CD4-positive, CD25-positive, alpha-beta regulatory T cell (primary cell): ENCODE measurements at regions not wholly inside any gene's neighbourhood (a gene's known extent, or its start where the extent isn't known, plus 50 kb on each side); places are given as distances from the start of the nearest gene placed in this dataset.
"Not testable (repeated sequence)": the region's sequence is repeated elsewhere in the genome, so short reads cannot be mapped to it uniquely, and the experiment has no call there.

ENCODE experiments used
- ATAC-seq, 2 donors: fragments of 150-1000 bp; cut with Tn5 transposase; one replicate each; pipeline ENCODE4 v1.10.0; 2021; ENCODE audit warnings: low read depth in 2 of 2, moderate number of reproducible peaks in 2 of 2, moderate library complexity in 1 of 2
- DNase-seq, 3 donors: peaks; one replicate each; pipeline versions ENCODE4 v3.0.0 to v3.0.0-alpha.2; 2012 to 2022; ENCODE audit warnings: mixed read lengths in 1 of 3
- H3K27ac ChIP-seq: one replicate; pipeline ENCODE4 v1.7.0; 2013; ENCODE audit warnings: mild to moderate bottlenecking, low read length; ENCODE audit not compliant: insufficient read depth, poor library complexity, severe bottlenecking
- H3K27me3 ChIP-seq: one replicate; pipeline ENCODE4 v1.7.0; 2013; ENCODE audit warnings: low read length; ENCODE audit not compliant: control insufficient read depth, insufficient read depth
- H3K36me3 ChIP-seq: one replicate; pipeline ENCODE4 v1.7.0; 2013; ENCODE audit warnings: mild to moderate bottlenecking, low read length, moderate library complexity; ENCODE audit not compliant: control insufficient read depth, insufficient read depth
- H3K4me1 ChIP-seq: 2 replicates; pipeline ENCODE4 v1.7.0; 2013; ENCODE audit warnings: mild to moderate bottlenecking, low read length; ENCODE audit not compliant: insufficient read depth, control insufficient read depth, poor library complexity, severe bottlenecking
- H3K4me3 ChIP-seq: one replicate; pipeline ENCODE4 v1.7.0; 2013; ENCODE audit warnings: low read depth, mild to moderate bottlenecking, low read length, moderate library complexity
- H3K9me3 ChIP-seq, 2 experiments: 1 replicate in 1 of 2; 2 replicates in 1 of 2; pipeline ENCODE4 v1.7.0; 2013; ENCODE audit warnings: low read length in 2 of 2, mild to moderate bottlenecking in 1 of 2, moderate library complexity in 1 of 2; ENCODE audit not compliant: control insufficient read depth in 2 of 2
- H3K27ac Mint-ChIP-seq, 3 donors: one replicate each; pipeline ENCODE4 v1.8.0; 2020 to 2022; ENCODE audit warnings: mild to moderate bottlenecking in 3 of 3, mixed read lengths in 3 of 3, moderate library complexity in 2 of 3
- H3K27me3 Mint-ChIP-seq: one replicate; pipeline ENCODE4 v1.8.0; 2022; ENCODE audit warnings: mild to moderate bottlenecking, mixed read lengths
- H3K36me3 Mint-ChIP-seq: one replicate; pipeline ENCODE4 v1.8.0; 2020; ENCODE audit warnings: mixed read lengths
- H3K4me1 Mint-ChIP-seq, 4 donors: one replicate each; pipeline ENCODE4 v1.8.0; 2020 to 2022; ENCODE audit warnings: mixed read lengths in 4 of 4, mild to moderate bottlenecking in 1 of 4
- H3K4me3 Mint-ChIP-seq, 4 donors: one replicate each; pipeline ENCODE4 v1.8.0; 2020 to 2022; ENCODE audit warnings: mild to moderate bottlenecking in 4 of 4, mixed read lengths in 4 of 4, moderate library complexity in 3 of 4
- H3K9me3 Mint-ChIP-seq, 7 donors: one replicate each; pipeline ENCODE4 v1.8.0; 2020 to 2022; ENCODE audit warnings: mixed read lengths in 7 of 7, mild to moderate bottlenecking in 3 of 7, moderate library complexity in 2 of 7

- no peaks in the 10 kb centered on the region for H3K27me3 Mint-ChIP-seq
- Histone ChIP-seq H3K9me3 (no peaks in the 10 kb centered on the region), H3K27ac (no peak overlapping the region), H3K4me3 (no peak overlapping the region), H3K27me3 (no peaks in the 10 kb centered on the region), H3K36me3 (no peaks in the 10 kb centered on the region), H3K4me1 (no peaks in the 10 kb centered on the region)
- H3K9me3 Mint-ChIP-seq, result peaks cover 0 to 30% (median 11%) of the 10 kb centered on the region in 7 donors
- H3K27ac Mint-ChIP-seq, result no peak overlapping the region
- H3K36me3 Mint-ChIP-seq, result no peaks in the 10 kb centered on the region
- no peak for ATAC-seq
- H3K4me3 Mint-ChIP-seq, result no peak overlapping the region
- DNase-seq, result no peak
- H3K4me1 Mint-ChIP-seq, result no peaks in the 10 kb centered on the region
Measured at GRCh38 chr3:154875142-154875541, 205.0 kb upstream of the MME start.

GRCh38 chr3:154872696-154873095 is 207.4 kb upstream of the MME start:
- no peaks in the 10 kb centered on the region for H3K4me1 Mint-ChIP-seq
- peaks cover 0 to 16% (median 9%) of the 10 kb centered on the region in 7 donors for H3K9me3 Mint-ChIP-seq
- no peaks in the 10 kb centered on the region for H3K27me3 ChIP-seq
- no peaks in the 10 kb centered on the region for H3K36me3 ChIP-seq
- no peak overlapping the region for H3K4me3 ChIP-seq
- no peaks in the 10 kb centered on the region for H3K4me1 ChIP-seq
- no peaks in the 10 kb centered on the region for H3K36me3 Mint-ChIP-seq
- H3K27ac ChIP-seq, result no peak overlapping the region
- no peaks in the 10 kb centered on the region for H3K9me3 ChIP-seq
- DNase-seq (no peak), ATAC-seq (no peak)
- no peak overlapping the region for H3K4me3 Mint-ChIP-seq
- no peak overlapping the region for H3K27ac Mint-ChIP-seq
- no peaks in the 10 kb centered on the region for H3K27me3 Mint-ChIP-seq

GRCh38 chr3:154872074-154872473 is 208.0 kb upstream of the MME start:
- no peak for DNase-seq
- ATAC-seq, result no peak
- Histone ChIP-seq H3K36me3 (no peaks in the 10 kb centered on the region), H3K4me3 (no peak overlapping the region), H3K27me3 (no peaks in the 10 kb centered on the region), H3K27ac (no peak overlapping the region), H3K9me3 (no peaks in the 10 kb centered on the region), H3K4me1 (no peaks in the 10 kb centered on the region)
- H3K4me3 Mint-ChIP-seq, result no peak overlapping the region
- no peak overlapping the region for H3K27ac Mint-ChIP-seq
- H3K4me1 Mint-ChIP-seq, result no peaks in the 10 kb centered on the region
- H3K36me3 Mint-ChIP-seq, result no peaks in the 10 kb centered on the region
- H3K9me3 Mint-ChIP-seq, result peaks cover 0 to 14% (median 7%) of the 10 kb centered on the region in 7 donors
- H3K27me3 Mint-ChIP-seq, result no peaks in the 10 kb centered on the region

DNA sequence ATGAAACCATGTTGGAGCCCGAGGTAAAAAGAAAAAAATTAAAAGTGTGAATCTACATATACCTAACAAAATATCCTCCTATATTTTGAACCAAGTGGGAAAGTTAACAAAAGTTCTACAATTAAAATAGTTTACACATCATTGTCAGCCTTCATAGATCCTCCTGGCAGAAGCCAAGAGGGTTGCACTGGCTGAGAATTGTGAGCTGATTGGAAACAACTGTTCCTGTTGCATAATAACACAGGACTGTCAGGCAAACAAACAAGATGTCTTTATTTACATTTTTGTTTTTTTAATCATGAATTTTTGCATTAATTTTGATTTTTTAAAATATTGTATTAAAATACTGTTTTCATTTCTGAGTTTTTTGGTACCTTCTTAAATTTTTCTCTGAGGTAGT is 215.2 kb upstream of the MME start:
- ATAC-seq (no peak), DNase-seq (no peak)
- Histone ChIP-seq H3K27me3 (no peaks in the 10 kb centered on the region), H3K4me3 (no peak overlapping the region), H3K4me1 (no peaks in the 10 kb centered on the region), H3K27ac (no peak overlapping the region), H3K9me3 (no peaks in the 10 kb centered on the region), H3K36me3 (no peaks in the 10 kb centered on the region)
- Mint-ChIP-seq H3K4me1 (no peaks in the 10 kb centered on the region), H3K9me3 (peaks cover 0 to 5% (median 2%) of the 10 kb centered on the region in 7 donors), H3K4me3 (no peak overlapping the region), H3K27ac (no peak overlapping the region), H3K36me3 (no peaks in the 10 kb centered on the region), H3K27me3 (no peaks in the 10 kb centered on the region)

GRCh38 chr3:154862265-154862664 is 217.9 kb upstream of the MME start:
- ATAC-seq, result no peak
- no peaks in the 10 kb centered on the region for H3K36me3 Mint-ChIP-seq
- no peak overlapping the region for H3K27ac ChIP-seq

GRCh38 chr3:154852998-154853397 is 227.1 kb upstream of the MME start:
- peaks cover 0 to 11% (median 7%) of the 10 kb centered on the region in 7 donors for H3K9me3 Mint-ChIP-seq
- not testable (repeated sequence) for H3K4me1 ChIP-seq, H3K27me3 ChIP-seq, H3K36me3 Mint-ChIP-seq, H3K36me3 ChIP-seq, H3K4me3 ChIP-seq, H3K27ac Mint-ChIP-seq, H3K9me3 ChIP-seq, H3K27ac ChIP-seq, H3K4me3 Mint-ChIP-seq, H3K4me1 Mint-ChIP-seq, H3K27me3 Mint-ChIP-seq, ATAC-seq, DNase-seq

More at GRCh38 chr3:154862265-154862664, 217.9 kb upstream of the MME start:
- no peak for DNase-seq
- Mint-ChIP-seq H3K4me3 (no peak overlapping the region), H3K27ac (no peak overlapping the region), H3K27me3 (no peaks in the 10 kb centered on the region), H3K4me1 (no peaks in the 10 kb centered on the region), H3K9me3 (peaks cover 0 to 5% (median 3%) of the 10 kb centered on the region in 7 donors)
- Histone ChIP-seq H3K9me3 (no peaks in the 10 kb centered on the region), H3K4me1 (no peaks in the 10 kb centered on the region), H3K36me3 (no peaks in the 10 kb centered on the region), H3K4me3 (no peak overlapping the region), H3K27me3 (no peaks in the 10 kb centered on the region)

- Histone ChIP-seq H3K9me3 (no peaks in the 10 kb centered on the region), H3K36me3 (no peaks in the 10 kb centered on the region), H3K27me3 (no peaks in the 10 kb centered on the region), H3K4me1 (no peaks in the 10 kb centered on the region), H3K27ac (no peak overlapping the region), H3K4me3 (no peak overlapping the region)
- Mint-ChIP-seq H3K9me3 (peaks cover 0 to 13% (median 8%) of the 10 kb centered on the region in 7 donors), H3K36me3 (no peaks in the 10 kb centered on the region), H3K4me1 (no peaks in the 10 kb centered on the region), H3K27me3 (no peaks in the 10 kb centered on the region), H3K4me3 (no peak overlapping the region), H3K27ac (no peak overlapping the region)
- no peak for ATAC-seq
- no peak for DNase-seq
Measured at GRCh38 chr3:154852515-154852914, 227.6 kb upstream of the MME start.

- no peaks in the 10 kb centered on the region for H3K36me3 ChIP-seq
- no peaks in the 10 kb centered on the region for H3K27me3 Mint-ChIP-seq
- no peaks in the 10 kb centered on the region for H3K27me3 ChIP-seq
- no peak overlapping the region for H3K4me3 Mint-ChIP-seq
- H3K27ac Mint-ChIP-seq, result no peak overlapping the region
- H3K4me1 Mint-ChIP-seq, result no peaks in the 10 kb centered on the region
- H3K4me3 ChIP-seq, result no peak overlapping the region
- H3K27ac ChIP-seq, result no peak overlapping the region
- ATAC-seq (no peak), DNase-seq (no peak)
- H3K9me3 Mint-ChIP-seq, result peaks cover under 1 to 16% (median 9%) of the 10 kb centered on the region in 7 donors
- H3K4me1 ChIP-seq, result no peaks in the 10 kb centered on the region
- H3K9me3 ChIP-seq, result no peaks in the 10 kb centered on the region
- H3K36me3 Mint-ChIP-seq, result no peaks in the 10 kb centered on the region
Measured at GRCh38 chr3:154851644-154852043, 228.5 kb upstream of the MME start.
